CD8-positive, alpha-beta memory T cell (primary cell): ENCODE measurements at regions not wholly inside any gene's neighbourhood (a gene's known extent, or its start where the extent isn't known, plus 50 kb on each side); places are given as distances from the start of the nearest gene placed in this dataset.

Experiments
- CTCF ChIA-PET: fragments of 350-600 bp; sonication (Branson Sonifier 250); formaldehyde crosslinking; loops from one replicate; lab custom pipeline; 2021; ENCODE audit warnings: antibody characterized with exemption; lab: Charles Lee
- POLR2A ChIA-PET: fragments of 350-600 bp; sonication (Branson Sonifier 250); formaldehyde crosslinking; loops from one replicate; lab custom pipeline; 2021; ENCODE audit warnings: antibody characterized with exemption; lab: Charles Lee
- DNase-seq, 5 donors: peaks; one replicate each; pipeline versions ENCODE4 v3.0.0 to v3.0.0-alpha.2; 2020 to 2022; ENCODE audit warnings: mixed read lengths in 1 of 5
- H3K27ac ChIP-seq: one replicate; pipeline ENCODE4 v1.7.0; 2013; ENCODE audit warnings: low read depth, mild to moderate bottlenecking, low read length, moderate library complexity
- H3K27me3 ChIP-seq: 2 replicates; pipeline ENCODE4 v1.7.0; 2013; ENCODE audit warnings: low read length, mild to moderate bottlenecking; ENCODE audit not compliant: insufficient read depth, poor library complexity, severe bottlenecking
- H3K36me3 ChIP-seq: 2 replicates; pipeline ENCODE4 v1.7.0; 2013; ENCODE audit warnings: mild to moderate bottlenecking, low read length, moderate library complexity; ENCODE audit not compliant: insufficient read depth
- H3K4me1 ChIP-seq: 2 replicates; pipeline ENCODE4 v1.7.0; 2013; ENCODE audit warnings: mild to moderate bottlenecking, low read length, moderate library complexity; ENCODE audit not compliant: insufficient read depth
- H3K4me3 ChIP-seq: 2 replicates; pipeline ENCODE4 v1.7.0; 2013; ENCODE audit warnings: mild to moderate bottlenecking, low read length
- H3K9me3 ChIP-seq: 2 replicates; pipeline ENCODE4 v1.7.0; 2013; ENCODE audit warnings: mild to moderate bottlenecking, low read length
- H3K27ac Mint-ChIP-seq, 8 donors: one replicate each; pipeline ENCODE4 v1.8.0; 2020 to 2021; ENCODE audit warnings: mixed read lengths in 8 of 8, mild to moderate bottlenecking in 6 of 8, inconsistent platforms in 3 of 8, moderate library complexity in 3 of 8
- H3K27me3 Mint-ChIP-seq, 2 donors: one replicate each; pipeline ENCODE4 v1.8.0; 2020 to 2021; ENCODE audit warnings: mixed read lengths in 2 of 2, mild to moderate bottlenecking in 1 of 2, moderate library complexity in 1 of 2
- H3K36me3 Mint-ChIP-seq, 3 donors: one replicate each; pipeline ENCODE4 v1.8.0; 2020 to 2021; ENCODE audit warnings: mixed read lengths in 3 of 3, inconsistent platforms in 1 of 3, mild to moderate bottlenecking in 1 of 3
- H3K4me1 Mint-ChIP-seq, 3 donors: one replicate each; pipeline ENCODE4 v1.8.0; 2020 to 2021; ENCODE audit warnings: mixed read lengths in 3 of 3, inconsistent platforms in 1 of 3, mild to moderate bottlenecking in 1 of 3
- H3K4me3 Mint-ChIP-seq, 7 donors: one replicate each; pipeline ENCODE4 v1.8.0; 2020 to 2021; ENCODE audit warnings: mixed read lengths in 7 of 7, mild to moderate bottlenecking in 6 of 7, moderate library complexity in 4 of 7, inconsistent platforms in 2 of 7
- H3K9me3 Mint-ChIP-seq, 5 donors: one replicate each; pipeline ENCODE4 v1.8.0; 2020 to 2022; ENCODE audit warnings: mixed read lengths in 5 of 5, mild to moderate bottlenecking in 3 of 5, moderate library complexity in 2 of 5, inconsistent platforms in 1 of 5

DNA sequence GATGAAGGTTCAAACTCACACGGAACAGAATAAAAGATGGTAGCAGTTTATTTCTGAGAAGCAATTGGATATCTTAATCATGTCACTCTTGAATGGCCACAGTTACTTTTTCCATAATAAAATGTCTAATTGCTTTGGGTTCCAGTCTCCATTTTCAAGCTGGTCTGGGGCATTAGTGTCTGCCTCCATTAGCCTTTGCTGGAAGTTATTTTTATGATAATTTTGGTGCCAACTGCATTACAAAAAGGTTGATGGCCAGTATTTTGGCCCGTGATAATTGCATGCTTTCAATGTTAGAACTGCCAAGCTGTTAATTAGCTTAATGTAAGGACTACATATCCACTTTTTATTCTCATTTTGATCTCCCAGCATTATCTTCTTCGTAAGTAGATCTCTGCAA, 165.9 kb downstream of the SMC2 start:
- Mint-ChIP-seq H3K4me1 (no peaks in the 10 kb centered on the region), H3K27me3 (peaks cover 0 to 4% of the 10 kb centered on the region in 2 donors), H3K27ac (no peak overlapping the region), H3K36me3 (no peaks in the 10 kb centered on the region), H3K9me3 (peaks cover 0 to 4% (median 1%) of the 10 kb centered on the region in 5 donors), H3K4me3 (no peak overlapping the region)
- Histone ChIP-seq H3K27ac (no peak overlapping the region), H3K4me1 (no peaks in the 10 kb centered on the region), H3K9me3 (no peaks in the 10 kb centered on the region), H3K27me3 (no peaks in the 10 kb centered on the region), H3K36me3 (no peaks in the 10 kb centered on the region), H3K4me3 (no peak overlapping the region)
- POLR2A ChIA-PET: no interaction called here
- CTCF ChIA-PET: interaction anchor here (1.7 kb wide), 1 partner anchor 25 kb away, joined by 3 read pairs; no protein-coding TSS in a partner anchor
- DNase-seq: no peak

DNA sequence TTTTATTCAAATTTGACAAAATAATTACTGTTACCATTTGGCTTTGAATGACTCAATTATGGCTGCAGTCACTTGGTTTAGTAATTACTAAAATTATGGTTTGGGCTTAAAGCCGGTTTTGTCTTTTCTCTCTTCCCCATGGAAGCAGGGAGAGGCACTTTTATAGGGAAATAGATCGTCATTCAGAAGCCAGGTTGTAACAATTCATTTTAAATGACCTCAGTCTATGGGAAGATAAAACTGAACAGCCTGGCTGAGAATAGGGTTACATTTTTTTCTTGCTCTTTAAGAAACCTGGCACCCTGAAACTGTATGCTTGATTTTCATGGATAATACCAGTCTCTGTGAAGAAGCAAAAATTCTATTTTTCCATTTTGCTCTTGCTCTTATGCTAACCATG, 169.8 kb downstream of the SMC2 start:
- ChIA-PET POLR2A (no interaction called here), CTCF (no interaction called here)
- Mint-ChIP-seq H3K36me3 (no peaks in the 10 kb centered on the region), H3K4me1 (no peaks in the 10 kb centered on the region), H3K27ac (no peak overlapping the region), H3K27me3 (no peaks in the 10 kb centered on the region), H3K9me3 (no peaks in the 10 kb centered on the region), H3K4me3 (no peak overlapping the region)
- no peak overlapping the region for H3K27ac ChIP-seq
- H3K36me3 ChIP-seq: no peaks in the 10 kb centered on the region
- no peaks in the 10 kb centered on the region for H3K27me3 ChIP-seq
- no peak for DNase-seq
- H3K4me3 ChIP-seq: no peak overlapping the region
- no peaks in the 10 kb centered on the region for H3K9me3 ChIP-seq
- H3K4me1 ChIP-seq: no peaks in the 10 kb centered on the region

DNA sequence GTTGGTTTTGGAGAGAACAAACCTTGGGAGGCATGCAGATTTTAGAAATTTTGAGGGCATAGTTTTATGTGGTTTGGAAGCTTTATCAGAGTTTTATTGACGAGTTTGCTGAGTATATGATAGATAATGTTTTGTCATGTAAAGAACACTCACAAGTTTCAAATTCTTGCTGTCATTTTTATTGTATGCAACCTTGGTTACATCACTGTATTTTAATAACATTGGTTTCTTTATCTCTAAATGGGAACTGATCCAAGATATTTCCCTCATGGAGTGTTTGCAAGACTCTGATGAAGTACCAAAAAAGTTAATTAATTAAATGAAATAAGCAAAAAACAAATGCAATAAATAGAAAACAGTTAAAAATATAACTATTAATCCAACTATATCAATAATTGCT, 170.3 kb downstream of the SMC2 start:
- H3K9me3 ChIP-seq: no peaks in the 10 kb centered on the region
- Mint-ChIP-seq H3K9me3 (no peaks in the 10 kb centered on the region), H3K4me1 (no peaks in the 10 kb centered on the region), H3K27me3 (no peaks in the 10 kb centered on the region), H3K4me3 (no peak overlapping the region), H3K27ac (no peak overlapping the region), H3K36me3 (no peaks in the 10 kb centered on the region)
- no peaks in the 10 kb centered on the region for H3K4me1 ChIP-seq
- no peaks in the 10 kb centered on the region for H3K36me3 ChIP-seq
- ChIA-PET POLR2A (no interaction called here), CTCF (no interaction called here)
- no peaks in the 10 kb centered on the region for H3K27me3 ChIP-seq
- DNase-seq: no peak
- no peak overlapping the region for H3K27ac ChIP-seq
- no peak overlapping the region for H3K4me3 ChIP-seq

DNA sequence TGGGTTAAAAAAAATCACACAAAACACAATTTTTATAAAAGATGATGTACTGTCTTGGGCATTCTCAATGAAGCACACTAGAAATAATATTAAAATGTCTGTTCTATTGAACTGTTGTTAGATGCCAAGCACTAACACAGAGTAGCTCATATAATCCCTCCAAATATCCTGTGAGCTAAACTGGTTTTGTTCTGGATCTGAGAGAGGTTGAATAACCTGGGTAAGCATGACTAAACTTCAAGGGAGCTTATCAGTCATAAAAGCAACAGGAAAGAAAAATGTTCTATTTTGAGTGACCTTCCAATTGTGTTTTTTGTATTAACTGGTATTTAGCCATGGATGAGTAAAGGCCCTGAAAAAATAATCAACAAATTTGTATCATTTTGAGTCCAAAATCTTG, 175.3 kb downstream of the SMC2 start:
- Mint-ChIP-seq H3K27ac (no peak overlapping the region), H3K9me3 (peaks cover 0 to 5% (median 0%) of the 10 kb centered on the region in 5 donors)
- CTCF ChIA-PET: no interaction called here

DNA sequence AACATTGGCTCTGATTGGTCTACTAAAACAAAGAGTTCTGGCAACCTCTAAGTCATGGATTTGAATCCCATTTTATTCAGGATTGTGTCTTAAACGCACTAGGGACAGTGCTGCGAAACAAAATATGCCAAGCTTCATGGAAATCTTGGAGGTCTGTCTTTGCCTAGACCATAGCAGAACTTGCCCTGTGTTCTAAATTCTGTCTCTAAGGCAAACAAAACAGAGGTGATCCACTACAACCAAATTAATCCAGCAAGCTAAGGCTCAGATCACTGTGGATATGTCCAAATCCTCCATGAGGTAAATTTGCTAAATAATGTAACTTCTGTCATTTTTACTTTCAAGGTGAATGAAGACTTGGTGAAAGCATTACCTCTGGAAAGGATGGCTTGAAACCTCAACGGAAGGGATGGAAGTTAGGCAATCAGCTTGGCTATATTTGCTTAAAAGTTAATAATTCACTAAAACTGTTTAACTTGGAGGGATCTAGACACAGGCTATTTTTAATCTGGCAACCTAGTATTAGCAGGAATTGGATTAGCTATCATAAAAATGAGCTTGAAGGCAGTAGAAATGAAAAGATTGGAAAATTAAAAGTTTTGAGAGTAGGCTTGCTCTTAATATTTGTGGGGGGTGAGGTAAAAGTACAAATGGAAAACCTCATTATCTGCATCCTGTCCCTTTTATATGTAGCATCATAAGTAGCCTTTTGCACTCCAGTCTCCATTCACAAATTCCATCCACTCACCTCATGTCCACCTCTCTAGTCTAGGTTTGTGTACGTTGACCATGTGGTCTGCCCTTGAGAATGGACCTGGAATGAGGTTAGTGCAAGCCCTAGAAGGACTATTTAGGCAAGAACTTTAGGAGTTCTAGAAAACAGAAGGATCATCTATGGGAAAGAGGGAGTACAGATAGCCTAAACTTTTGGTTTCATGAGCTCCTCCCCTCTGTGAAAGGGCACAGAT, 176.2 kb downstream of the SMC2 start:
- Mint-ChIP-seq H3K36me3 (no peaks in the 10 kb centered on the region), H3K4me3 (no peak overlapping the region), H3K9me3 (peaks cover 0 to 5% (median 0%) of the 10 kb centered on the region in 5 donors), H3K27me3 (peaks cover 0 to 1% of the 10 kb centered on the region in 2 donors), H3K27ac (no peak overlapping the region), H3K4me1 (no peaks in the 10 kb centered on the region)
- no peak for DNase-seq
- no peak overlapping the region for H3K4me3 ChIP-seq
- H3K27ac ChIP-seq: no peak overlapping the region
- no peaks in the 10 kb centered on the region for H3K9me3 ChIP-seq
- no peaks in the 10 kb centered on the region for H3K27me3 ChIP-seq
- ChIA-PET CTCF (no interaction called here), POLR2A (no interaction called here)
- no peaks in the 10 kb centered on the region for H3K4me1 ChIP-seq
- no peaks in the 10 kb centered on the region for H3K36me3 ChIP-seq

More for the DNA sequence above, 175.3 kb downstream of the SMC2 start:
- H3K36me3 Mint-ChIP-seq: no peaks in the 10 kb centered on the region
- H3K9me3 ChIP-seq: no peaks in the 10 kb centered on the region
- no peak for DNase-seq
- H3K4me1 Mint-ChIP-seq: no peaks in the 10 kb centered on the region
- no peaks in the 10 kb centered on the region for H3K27me3 ChIP-seq
- peaks cover 0 to 1% of the 10 kb centered on the region in 2 donors for H3K27me3 Mint-ChIP-seq
- no peaks in the 10 kb centered on the region for H3K36me3 ChIP-seq
- H3K4me1 ChIP-seq: no peaks in the 10 kb centered on the region
- no peak overlapping the region for H3K4me3 Mint-ChIP-seq
- no peak overlapping the region for H3K27ac ChIP-seq
- no peak overlapping the region for H3K4me3 ChIP-seq
- POLR2A ChIA-PET: no interaction called here

DNA sequence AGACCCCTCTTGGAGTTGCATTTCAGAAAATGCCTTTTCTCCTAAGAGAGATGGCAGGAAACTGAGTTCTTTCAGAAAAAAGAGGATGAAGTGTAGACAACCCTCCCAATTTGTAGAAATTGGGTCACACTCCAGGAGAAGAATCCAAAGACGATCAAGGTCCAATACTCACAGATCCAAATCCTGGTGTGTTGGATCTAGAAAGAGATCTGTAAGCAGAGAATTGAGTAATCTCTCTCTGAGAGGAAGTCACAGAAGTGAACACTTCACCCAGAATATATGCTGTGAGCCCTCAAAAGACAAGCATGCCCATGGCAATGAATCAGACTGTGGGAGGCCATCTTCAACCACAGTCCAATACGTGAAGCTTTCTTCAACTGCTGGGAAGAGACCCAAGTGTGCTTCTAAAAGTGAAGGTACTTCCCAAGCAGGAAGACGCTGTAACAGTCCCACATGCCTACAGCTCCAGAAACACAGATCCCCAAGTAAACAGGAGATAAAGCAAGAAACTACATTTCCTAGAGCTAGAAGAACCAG, 182.7 kb downstream of the SMC2 start:
- ChIA-PET CTCF (no interaction called here), POLR2A (no interaction called here)
- H3K36me3 Mint-ChIP-seq: no peaks in the 10 kb centered on the region
- DNase-seq: no peak
- peaks cover 0 to 2% (median 0%) of the 10 kb centered on the region in 5 donors for H3K9me3 Mint-ChIP-seq
- Histone ChIP-seq H3K9me3 (no peaks in the 10 kb centered on the region), H3K27me3 (no peaks in the 10 kb centered on the region), H3K4me1 (no peaks in the 10 kb centered on the region), H3K27ac (no peak overlapping the region), H3K36me3 (no peaks in the 10 kb centered on the region), H3K4me3 (no peak overlapping the region)
- H3K27me3 Mint-ChIP-seq: peaks cover 0 to 1% of the 10 kb centered on the region in 2 donors
- no peaks in the 10 kb centered on the region for H3K4me1 Mint-ChIP-seq
- H3K4me3 Mint-ChIP-seq: no peak overlapping the region
- H3K27ac Mint-ChIP-seq: no peak overlapping the region

DNA sequence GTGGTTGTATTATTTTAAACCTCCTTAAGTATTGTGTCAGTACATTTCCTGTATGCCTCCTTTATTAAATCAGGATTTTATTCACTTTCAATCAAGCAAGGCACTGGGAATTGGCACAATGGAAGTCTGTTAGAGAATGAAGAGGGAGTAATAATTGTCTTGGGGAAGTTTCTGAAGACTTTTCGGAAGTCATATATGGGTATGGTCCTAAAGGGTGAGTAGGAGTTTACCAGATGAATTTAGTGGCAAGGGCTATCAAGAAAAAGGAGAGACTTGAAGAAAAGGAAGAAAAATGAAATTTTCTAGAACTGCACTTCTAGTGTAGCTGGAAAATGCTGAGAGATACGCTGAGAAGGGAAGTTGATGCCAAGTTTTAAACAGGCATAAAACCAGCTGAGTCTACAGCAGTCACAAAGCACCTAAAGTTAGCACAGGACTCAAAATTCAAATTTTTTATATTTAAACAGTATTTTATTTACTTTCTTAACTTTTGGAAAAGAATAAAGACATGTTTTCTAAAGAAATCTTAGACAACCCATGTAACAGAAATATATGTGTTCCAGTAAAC, 184.9 kb downstream of the SMC2 start:
- H3K4me3 Mint-ChIP-seq: no peak overlapping the region
- Histone ChIP-seq H3K36me3 (no peaks in the 10 kb centered on the region), H3K27me3 (no peaks in the 10 kb centered on the region), H3K27ac (no peak overlapping the region), H3K4me3 (no peak overlapping the region), H3K4me1 (no peaks in the 10 kb centered on the region), H3K9me3 (no peaks in the 10 kb centered on the region)
- H3K4me1 Mint-ChIP-seq: no peaks in the 10 kb centered on the region
- H3K27ac Mint-ChIP-seq: no peak overlapping the region
- CTCF ChIA-PET: no interaction called here
- no peaks in the 10 kb centered on the region for H3K27me3 Mint-ChIP-seq
- no peak for DNase-seq
- no peaks in the 10 kb centered on the region for H3K36me3 Mint-ChIP-seq
- peaks cover 0 to 4% (median 0%) of the 10 kb centered on the region in 5 donors for H3K9me3 Mint-ChIP-seq
- POLR2A ChIA-PET: no interaction called here

DNA sequence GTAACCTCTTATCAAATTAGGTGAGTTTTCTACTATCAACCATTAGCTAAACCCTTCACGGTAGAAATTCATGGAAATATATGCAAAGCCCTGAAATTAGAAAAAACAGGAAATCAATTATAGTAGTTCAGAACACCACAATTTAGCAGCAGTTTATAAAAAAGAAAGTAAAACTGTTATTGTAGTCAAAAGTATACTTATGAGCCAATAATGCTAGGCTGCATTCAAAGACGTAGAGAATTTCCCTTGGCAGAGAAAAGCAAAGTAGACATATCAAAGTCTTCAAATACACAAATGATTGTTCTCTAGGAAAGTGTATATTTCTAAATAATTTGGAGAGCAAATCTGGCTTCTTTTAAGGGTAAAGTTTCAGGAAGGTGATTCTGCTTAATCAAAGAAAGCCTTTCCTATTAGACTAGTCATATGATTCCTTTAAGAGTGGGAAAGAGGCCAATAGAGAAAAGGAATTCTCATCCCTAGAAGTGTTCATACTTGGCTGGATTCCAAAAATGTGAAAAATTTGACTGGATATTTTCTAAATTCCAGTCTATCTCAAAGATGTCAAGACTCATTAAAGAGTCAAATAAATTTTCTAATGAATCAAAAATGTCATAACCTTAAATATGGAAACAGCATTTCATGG, 185.5 kb downstream of the SMC2 start:
- ChIA-PET CTCF (no interaction called here), POLR2A (no interaction called here)
- H3K4me1 Mint-ChIP-seq: no peaks in the 10 kb centered on the region
- Histone ChIP-seq H3K4me1 (no peaks in the 10 kb centered on the region), H3K27ac (no peak overlapping the region), H3K9me3 (no peaks in the 10 kb centered on the region), H3K27me3 (no peaks in the 10 kb centered on the region), H3K4me3 (no peak overlapping the region), H3K36me3 (no peaks in the 10 kb centered on the region)
- no peaks in the 10 kb centered on the region for H3K36me3 Mint-ChIP-seq
- no peak overlapping the region for H3K27ac Mint-ChIP-seq
- H3K9me3 Mint-ChIP-seq: peaks cover 0 to 4% (median 0%) of the 10 kb centered on the region in 5 donors
- H3K4me3 Mint-ChIP-seq: no peak overlapping the region
- no peak for DNase-seq
- no peaks in the 10 kb centered on the region for H3K27me3 Mint-ChIP-seq
